A673 (cell line): ENCODE measurements at regions not wholly inside any gene's neighbourhood (a gene's known extent, or its start where the extent isn't known, plus 50 kb on each side); places are given as distances from the start of the nearest gene placed in this dataset.

Experiments
- BruUV-seq: library from RNA; stranded (reverse); fragments of 400-500 nt; replicated peaks from 2 replicates; lab custom pipeline; 2021; lab: Mats Ljungman, UMichigan
- CTCF ChIA-PET: fragments of 300-600 bp; sonication (Branson Sonifier 250); formaldehyde crosslinking; loops from one replicate; lab custom pipeline; 2022; ENCODE audit warnings: antibody characterized with exemption; lab: Charles Lee
- POLR2A ChIA-PET: fragments of 300-600 bp; sonication (Branson Sonifier 250); formaldehyde crosslinking; loops from one replicate; lab custom pipeline; 2022; ENCODE audit warnings: antibody characterized with exemption; ENCODE audit not compliant: low non-redundant PET; lab: Charles Lee
- DNase-seq: peaks from one replicate; pipeline ENCODE4 v3.0.0-alpha.2; 2015; ENCODE audit warnings: low spot score
- H3K27ac ChIP-seq: fragments of 200-600 bp; sonication (generic); 2 replicates; pipeline ENCODE4 v1.5.1; 2016; ENCODE audit warnings: mixed run types, low read depth, mild to moderate bottlenecking, mixed read lengths, antibody characterized with exemption, low read length; ENCODE audit not compliant: poor library complexity, severe bottlenecking
- H3K27me3 ChIP-seq: fragments of 200-600 bp; sonication (generic); replicated peaks from 2 replicates; pipeline ENCODE4 v1.6.1; 2017; ENCODE audit warnings: mixed run types, low read depth, mild to moderate bottlenecking, mixed read lengths, antibody characterized with exemption, low read length; ENCODE audit not compliant: insufficient read depth, poor library complexity
- H3K36me3 ChIP-seq: fragments of 200-600 bp; sonication (generic); 2 replicates; pipeline ENCODE4 v1.6.1; 2016; ENCODE audit warnings: mixed run types, mild to moderate bottlenecking, mixed read lengths, antibody characterized with exemption, low read length; ENCODE audit not compliant: insufficient read depth, poor library complexity, severe bottlenecking
- H3K4me1 ChIP-seq: fragments of 200-600 bp; sonication (generic); 2 replicates; pipeline ENCODE4 v1.6.1; 2017; ENCODE audit warnings: mixed run types, mild to moderate bottlenecking, mixed read lengths, antibody characterized with exemption, low read length; ENCODE audit not compliant: insufficient read depth, poor library complexity, severe bottlenecking
- H3K4me3 ChIP-seq: fragments of 200-600 bp; sonication (generic); 2 replicates; pipeline ENCODE4 v1.5.1; 2016; ENCODE audit warnings: low read depth, mixed run types, mild to moderate bottlenecking, mixed read lengths, low read length; ENCODE audit not compliant: poor library complexity, severe bottlenecking
- H3K9me3 ChIP-seq: fragments of 200-600 bp; sonication (generic); 2 replicates; pipeline ENCODE4 v1.6.1; 2016; ENCODE audit warnings: mixed run types, low read depth, mild to moderate bottlenecking, mixed read lengths, antibody characterized with exemption, low read length; ENCODE audit not compliant: poor library complexity, severe bottlenecking
- CTCF ChIP-seq: fragments of 300-800, 200-600 bp; sonication (generic); conservative IDR thresholded peaks from 2 replicates; pipeline ENCODE4 v1.5.1; 2017; ENCODE audit warnings: low read depth, mild to moderate bottlenecking, antibody characterized with exemption, low read length, moderate library complexity, mixed read lengths
- EZH2 ChIP-seq: fragments of 200-600 bp; sonication (generic); IDR thresholded peaks from 2 replicates; pipeline ENCODE4 v1.6.1; 2017; ENCODE audit warnings: borderline replicate concordance, low read depth, mild to moderate bottlenecking, mixed read lengths, antibody characterized with exemption, low read length; ENCODE audit not compliant: poor library complexity, severe bottlenecking
- intact Hi-C: fragments of 100-400 bp; cut with micrococcal nuclease; formaldehyde crosslinking; loops from one replicate; pipeline ENCODE4 v1.10.0; 2022; ENCODE audit not compliant: unreplicated experiment

GRCh38 chr6:159513914-159514313 lies 179.1 kb downstream of the SOD2 start:
- no peaks in the 10 kb centered on the region for H3K9me3 ChIP-seq
- no peak overlapping the region for H3K27ac ChIP-seq
- no peak overlapping the region for H3K4me3 ChIP-seq
- TF ChIP-seq EZH2 (no peak), CTCF (no peak)
- H3K27me3 ChIP-seq = no peaks in the 10 kb centered on the region
- CTCF ChIA-PET = no interaction called here
- no peaks in the 10 kb centered on the region for H3K36me3 ChIP-seq
- intact Hi-C loops = no loop called here
- POLR2A ChIA-PET = no interaction called here
- no TSS peak for BruUV-seq
- DNase-seq = no peak
- no peaks in the 10 kb centered on the region for H3K4me1 ChIP-seq

- ChIA-PET CTCF (no interaction called here), POLR2A (no interaction called here)
- H3K4me1 ChIP-seq = no peaks in the 10 kb centered on the region
- no peak for DNase-seq
- intact Hi-C loops = no loop called here
- H3K36me3 ChIP-seq = no peaks in the 10 kb centered on the region
- H3K27me3 ChIP-seq = no peaks in the 10 kb centered on the region
- H3K9me3 ChIP-seq = no peaks in the 10 kb centered on the region
- H3K4me3 ChIP-seq = no peak overlapping the region
- TF ChIP-seq EZH2 = no peak
- H3K27ac ChIP-seq = no peak overlapping the region
- no TSS peak for BruUV-seq
Measured at GRCh38 chr6:159513074-159513720, 179.8 kb downstream of the SOD2 start.

- Histone ChIP-seq H3K27ac (no peak overlapping the region), H3K36me3 (no peaks in the 10 kb centered on the region), H3K4me3 (no peak overlapping the region), H3K4me1 (no peaks in the 10 kb centered on the region), H3K9me3 (no peaks in the 10 kb centered on the region), H3K27me3 (no peaks in the 10 kb centered on the region)
- TF ChIP-seq EZH2 = no peak
- TF ChIP-seq CTCF = no peak
- intact Hi-C loops = no loop called here
- ChIA-PET CTCF (no interaction called here), POLR2A (no interaction called here)
- no peak for DNase-seq
- BruUV-seq = no TSS peak
Measured at GRCh38 chr6:159512571-159512970, 180.5 kb downstream of the SOD2 start.

- TF ChIP-seq CTCF (no peak), EZH2 (no peak)
- H3K4me1 ChIP-seq = no peaks in the 10 kb centered on the region
- DNase-seq = no peak
- no peaks in the 10 kb centered on the region for H3K9me3 ChIP-seq
- POLR2A ChIA-PET = no interaction called here
- no peak overlapping the region for H3K4me3 ChIP-seq
- no peak overlapping the region for H3K27ac ChIP-seq
- H3K36me3 ChIP-seq = no peaks in the 10 kb centered on the region
- intact Hi-C loops = no loop called here
- CTCF ChIA-PET = no interaction called here
- no peaks in the 10 kb centered on the region for H3K27me3 ChIP-seq
- BruUV-seq = no TSS peak
Measured at GRCh38 chr6:159512104-159512503, 180.9 kb downstream of the SOD2 start.
